ENCODE measurements at regions not wholly inside any gene's neighbourhood (a gene's known extent, or its start where the extent isn't known, plus 50 kb on each side); places are given as distances from the start of the nearest gene placed in this dataset.

DNA sequence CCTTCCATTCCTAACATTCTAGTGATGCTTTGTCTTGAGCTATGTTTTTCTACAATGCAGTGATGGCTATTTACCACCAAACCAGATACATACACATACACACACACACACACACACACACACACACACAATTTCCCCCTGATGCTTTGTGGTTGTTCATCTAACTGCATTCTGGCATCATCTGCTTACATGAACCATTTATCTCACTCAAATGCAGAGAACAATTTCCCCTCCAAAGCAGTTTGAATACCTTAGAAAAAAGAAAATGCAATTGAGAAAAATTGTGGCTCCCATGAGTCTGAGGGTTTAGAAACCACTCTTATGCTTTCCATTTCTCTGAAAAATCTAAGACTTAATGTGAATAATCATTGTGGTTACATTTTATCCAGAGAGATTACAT lies 1024.8 kb downstream of the TLE4 start:
- TF ChIP-seq ASH1L (IDR thresholded peaks at IDR 0.05; ENCODE audit: borderline replicate concordance, low read depth, partially characterized antibody) (no peak), ZBTB17 (CRISPR knock-in tag; IDR thresholded peaks at IDR 0.05) (no peak), SP2 (IDR thresholded peaks at IDR 0.05; ENCODE audit: extremely low read depth, low read depth, low read length, poor library complexity, severe bottlenecking) (no peak), BACH1 (tag; IDR thresholded peaks at IDR 0.05) (no peak), E2F3 (CRISPR knock-in tag; IDR thresholded peaks at IDR 0.05) (no peak), CAMTA2 (CRISPR knock-in tag; conservative IDR thresholded peaks at IDR 0.05) (no peak)
- TF ChIP-seq, protein P1, sequence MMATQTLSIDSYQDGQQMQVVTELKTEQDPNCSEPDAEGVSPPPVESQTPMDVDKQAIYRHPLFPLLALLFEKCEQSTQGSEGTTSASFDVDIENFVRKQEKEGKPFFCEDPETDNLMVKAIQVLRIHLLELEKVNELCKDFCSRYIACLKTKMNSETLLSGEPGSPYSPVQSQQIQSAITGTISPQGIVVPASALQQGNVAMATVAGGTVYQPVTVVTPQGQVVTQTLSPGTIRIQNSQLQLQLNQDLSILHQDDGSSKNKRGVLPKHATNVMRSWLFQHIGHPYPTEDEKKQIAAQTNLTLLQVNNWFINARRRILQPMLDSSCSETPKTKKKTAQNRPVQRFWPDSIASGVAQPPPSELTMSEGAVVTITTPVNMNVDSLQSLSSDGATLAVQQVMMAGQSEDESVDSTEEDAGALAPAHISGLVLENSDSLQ (IDR thresholded peaks at IDR 0.05), result no peak
- TF ChIP-seq, protein P2, sequence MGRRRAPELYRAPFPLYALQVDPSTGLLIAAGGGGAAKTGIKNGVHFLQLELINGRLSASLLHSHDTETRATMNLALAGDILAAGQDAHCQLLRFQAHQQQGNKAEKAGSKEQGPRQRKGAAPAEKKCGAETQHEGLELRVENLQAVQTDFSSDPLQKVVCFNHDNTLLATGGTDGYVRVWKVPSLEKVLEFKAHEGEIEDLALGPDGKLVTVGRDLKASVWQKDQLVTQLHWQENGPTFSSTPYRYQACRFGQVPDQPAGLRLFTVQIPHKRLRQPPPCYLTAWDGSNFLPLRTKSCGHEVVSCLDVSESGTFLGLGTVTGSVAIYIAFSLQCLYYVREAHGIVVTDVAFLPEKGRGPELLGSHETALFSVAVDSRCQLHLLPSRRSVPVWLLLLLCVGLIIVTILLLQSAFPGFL (CRISPR knock-in tag; IDR thresholded peaks at IDR 0.05), result no peak
- TF ChIP-seq, protein P3, sequence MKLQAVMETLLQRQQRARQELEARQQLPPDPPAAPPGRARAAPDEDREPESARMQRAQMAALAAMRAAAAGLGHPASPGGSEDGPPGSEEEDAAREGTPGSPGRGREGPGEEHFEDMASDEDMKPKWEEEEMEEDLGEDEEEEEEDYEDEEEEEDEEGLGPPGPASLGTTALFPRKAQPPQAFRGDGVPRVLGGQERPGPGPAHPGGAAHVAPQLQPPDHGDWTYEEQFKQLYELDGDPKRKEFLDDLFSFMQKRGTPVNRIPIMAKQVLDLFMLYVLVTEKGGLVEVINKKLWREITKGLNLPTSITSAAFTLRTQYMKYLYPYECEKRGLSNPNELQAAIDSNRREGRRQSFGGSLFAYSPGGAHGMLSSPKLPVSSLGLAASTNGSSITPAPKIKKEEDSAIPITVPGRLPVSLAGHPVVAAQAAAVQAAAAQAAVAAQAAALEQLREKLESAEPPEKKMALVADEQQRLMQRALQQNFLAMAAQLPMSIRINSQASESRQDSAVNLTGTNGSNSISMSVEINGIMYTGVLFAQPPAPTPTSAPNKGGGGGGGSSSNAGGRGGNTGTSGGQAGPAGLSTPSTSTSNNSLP (IDR thresholded peaks at IDR 0.05; ENCODE audit: borderline replicate concordance, low read depth, low read length), result no peak
- no TSS peak for BruUV-seq (replicated peaks)
- Histone ChIP-seq H3K27me3 (ENCODE audit: control insufficient read depth in 2 of 2, insufficient read depth in 2 of 2, low read length in 2 of 2) (no peaks in the 10 kb centered on the region), H3K9me1 (ENCODE audit: control insufficient read depth, insufficient read depth, low read length) (no peaks in the 10 kb centered on the region), H3K27ac (ENCODE audit: extremely low read depth, low read depth, low read length) (no peak overlapping the region), H3K4me3 (no peak overlapping the region), H3K4me1 (replicated peaks in 1 of 2; ENCODE audit: control insufficient read depth in 2 of 2, insufficient read depth in 2 of 2, low read length in 2 of 2) (no peaks in the 10 kb centered on the region), H3K79me2 (ENCODE audit: control insufficient read depth, insufficient read depth, low read length) (no peaks in the 10 kb centered on the region), H3K9ac (ENCODE audit: insufficient read depth in 1 of 2, low read depth in 2 of 2, low read length in 2 of 2) (no peak overlapping the region), H3K9me3 (replicated peaks; ENCODE audit: control insufficient read depth, insufficient read depth, low read depth, low read length) (no peaks in the 10 kb centered on the region), H3K4me2 (ENCODE audit: insufficient read depth, low read length) (no peak overlapping the region), H2AFZ (ENCODE audit: low read depth, low read length) (no peak overlapping the region), H4K20me1 (replicated peaks; ENCODE audit: control insufficient read depth, insufficient read depth, low read length) (no peaks in the 10 kb centered on the region), H3K36me3 (ENCODE audit: control insufficient read depth, insufficient read depth, low read length) (no peaks in the 10 kb centered on the region)
- FAIRE-seq, result no peak
- intact Hi-C loops (cut with micrococcal nuclease) (no loop called here), in situ Hi-C loops (cut with MboI) (no loop called here)
- ChIA-PET CTCF (ENCODE audit: low intra/inter-chr PET ratio) (no interaction called here), POLR2A (no interaction called here)
- no peak for DNase-seq (ENCODE audit: extremely low read depth in 1 of 4, low spot score in 3 of 4)
- ATAC-seq, result no peak
